ENCODE measurements at regions not wholly inside any gene's neighbourhood (a gene's known extent, or its start where the extent isn't known, plus 50 kb on each side); places are given as distances from the start of the nearest gene placed in this dataset.
A peak's percentile ranks its signal among the peaks of the same experiment; 100 is the strongest.
"Not testable (repeated sequence)": the region's sequence is repeated elsewhere in the genome, so short reads cannot be mapped to it uniquely, and the experiment has no call there.

DNA sequence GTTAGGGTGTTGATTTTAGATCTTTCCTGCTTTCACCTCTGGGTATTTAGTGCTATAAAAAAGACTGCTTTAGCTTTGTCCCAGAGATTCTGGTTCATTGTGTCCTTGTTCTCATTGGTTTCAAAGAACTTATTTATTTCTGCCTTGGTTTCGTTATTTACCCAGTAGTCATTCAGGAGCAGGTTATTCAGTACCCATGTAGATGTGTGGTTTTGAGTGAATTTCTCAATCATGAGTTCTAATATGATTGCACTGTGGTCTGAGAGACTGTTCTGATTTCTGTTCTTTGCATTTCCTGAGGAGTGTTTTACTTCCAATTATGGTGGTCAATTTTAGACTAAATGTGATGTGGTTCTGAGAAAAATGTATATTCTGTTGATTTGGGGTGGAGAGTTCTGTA, 167.1 kb upstream of the KYNU start:
- no peak for DNase-seq

DNA sequence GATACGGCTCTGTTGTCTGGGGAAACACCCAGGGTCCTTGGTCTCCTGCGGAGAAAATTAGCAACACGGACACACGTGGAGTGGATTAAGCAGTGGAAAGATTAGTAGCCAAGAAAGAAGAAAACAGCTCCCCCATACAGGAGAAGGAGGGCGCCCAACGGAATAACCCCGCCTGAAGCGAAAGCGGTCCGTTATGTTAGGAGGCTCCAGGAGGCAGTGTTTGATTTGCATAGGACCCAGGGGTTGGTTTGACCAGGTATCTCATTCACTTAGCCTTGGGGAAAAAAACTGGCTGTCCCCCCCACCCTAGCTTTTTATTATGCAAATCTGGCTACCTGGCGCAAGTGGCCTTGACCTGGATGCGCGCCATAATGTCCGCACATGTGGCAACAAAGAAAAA, 170.1 kb upstream of the KYNU start:
- DNase-seq, result no peak

DNA sequence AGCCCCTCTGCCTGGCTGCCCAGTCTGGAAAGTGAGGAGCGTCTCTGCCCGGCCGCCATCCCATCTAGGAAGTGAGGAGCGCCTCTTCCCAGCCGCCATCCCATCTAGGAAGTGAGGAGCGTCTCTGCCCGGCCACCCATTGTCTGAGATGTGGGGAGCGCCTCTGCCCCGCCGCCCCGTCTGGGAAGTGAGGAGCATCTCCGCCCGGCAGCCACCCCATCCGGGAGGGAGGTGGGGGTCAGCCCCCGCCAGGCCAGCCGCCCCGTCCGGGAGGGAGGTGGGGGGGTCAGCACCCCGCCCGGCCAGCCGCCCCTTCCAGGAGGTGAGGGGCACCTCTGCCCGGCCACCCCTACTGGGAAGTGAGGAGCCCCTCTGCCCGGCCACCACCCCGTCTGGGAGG, 175.1 kb upstream of the KYNU start:
- DNase-seq, result not testable (repeated sequence)

DNA sequence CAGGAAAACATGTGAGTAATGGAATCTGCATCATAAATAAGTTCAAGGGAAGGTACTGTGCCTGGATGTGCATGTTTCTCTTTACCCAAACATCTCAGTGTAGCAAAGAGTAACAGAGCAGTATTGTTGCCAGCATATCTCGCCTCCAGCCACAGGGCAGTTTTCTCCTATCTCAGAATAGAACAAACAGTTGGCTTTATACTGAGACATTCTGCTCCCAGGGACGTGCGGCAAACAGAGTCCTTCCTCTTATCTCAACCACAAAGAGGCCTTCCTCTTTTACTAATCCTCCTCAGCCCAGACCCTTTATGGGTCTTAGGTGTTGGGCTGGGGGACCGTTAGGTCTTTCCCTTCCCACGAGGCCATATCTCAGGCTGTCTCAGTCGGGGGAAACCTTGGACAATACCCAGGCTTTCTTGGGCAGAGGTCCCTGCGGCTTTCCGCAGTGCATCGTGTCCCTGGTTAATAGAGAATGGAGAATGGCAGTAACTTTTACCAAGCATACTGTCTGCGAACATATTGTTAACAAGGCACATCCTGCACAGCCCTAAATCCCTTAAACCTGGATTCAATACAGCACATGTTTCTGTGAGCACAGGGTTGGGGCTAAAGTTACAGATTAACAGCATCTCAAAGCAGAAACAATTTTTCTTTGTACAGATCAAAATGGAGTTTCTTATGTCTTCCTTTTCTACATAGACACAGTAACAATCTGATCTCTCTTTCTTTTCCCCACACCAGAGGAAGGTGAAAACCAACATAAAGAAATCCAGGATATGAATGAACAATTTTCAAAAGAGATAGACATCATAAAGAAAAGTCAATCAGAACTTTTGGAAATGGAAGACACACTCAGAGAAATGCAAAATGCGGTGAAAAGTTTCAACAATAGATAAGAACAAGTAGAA, 181.9 kb upstream of the KYNU start:
- DNase-seq, result peak in 1 of 2 donors; percentile 11

DNA sequence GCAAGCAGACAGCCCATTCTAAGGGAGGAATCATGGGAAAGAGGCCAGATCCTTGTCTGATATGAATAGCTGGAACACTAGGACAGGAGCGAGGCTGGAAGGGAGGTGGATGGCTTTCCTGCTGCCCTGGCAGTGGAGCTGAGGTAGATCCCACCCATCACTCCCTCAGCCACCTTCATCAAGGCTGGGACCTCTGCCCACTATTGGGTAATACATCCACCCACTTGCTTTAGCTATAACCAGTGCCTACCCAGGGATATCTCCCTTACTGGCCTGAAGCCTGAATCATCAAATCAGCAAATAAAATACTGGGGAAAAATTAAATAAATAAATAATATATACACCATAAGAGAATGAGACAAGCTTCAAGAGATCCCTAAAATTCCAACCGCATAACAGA, 183.2 kb upstream of the KYNU start:
- no peak for DNase-seq

DNA sequence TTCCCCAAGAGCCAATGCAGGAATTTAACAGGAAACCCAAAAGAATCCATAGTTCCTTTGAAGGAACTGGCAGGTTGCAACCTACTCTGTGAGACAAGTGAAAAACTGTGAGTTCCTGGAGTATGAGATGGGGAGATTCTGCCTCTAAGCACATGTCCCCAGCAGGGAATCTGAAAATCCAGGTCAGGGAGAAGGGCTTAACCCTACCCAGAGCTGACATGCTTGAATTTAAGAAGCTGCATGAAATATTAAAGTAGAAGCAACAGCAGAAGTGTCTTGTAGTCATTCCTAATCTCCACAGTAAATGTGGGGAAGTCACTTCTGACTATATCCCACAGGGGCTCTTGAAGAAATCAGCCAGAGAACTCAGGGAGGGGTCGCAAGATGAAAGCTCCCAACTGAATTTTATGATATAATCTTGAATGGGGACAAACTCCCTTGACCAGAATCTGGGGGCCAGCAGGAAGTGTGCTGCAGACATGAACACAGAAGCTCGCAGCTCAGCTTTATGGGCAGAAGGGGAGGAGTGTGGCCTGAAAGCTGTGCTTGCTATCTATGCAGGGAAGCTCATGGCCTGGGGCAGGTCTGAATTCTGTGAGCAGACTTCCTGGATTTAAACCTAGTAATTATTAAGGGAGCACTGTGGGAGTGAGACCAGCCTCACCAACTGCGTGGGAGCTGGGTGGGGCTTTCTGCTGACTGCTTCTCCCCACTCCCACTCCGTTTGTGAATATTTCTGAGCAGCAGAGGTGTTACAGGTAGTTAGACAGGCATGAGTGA, 184.1 kb upstream of the KYNU start:
- no peak for DNase-seq

DNA sequence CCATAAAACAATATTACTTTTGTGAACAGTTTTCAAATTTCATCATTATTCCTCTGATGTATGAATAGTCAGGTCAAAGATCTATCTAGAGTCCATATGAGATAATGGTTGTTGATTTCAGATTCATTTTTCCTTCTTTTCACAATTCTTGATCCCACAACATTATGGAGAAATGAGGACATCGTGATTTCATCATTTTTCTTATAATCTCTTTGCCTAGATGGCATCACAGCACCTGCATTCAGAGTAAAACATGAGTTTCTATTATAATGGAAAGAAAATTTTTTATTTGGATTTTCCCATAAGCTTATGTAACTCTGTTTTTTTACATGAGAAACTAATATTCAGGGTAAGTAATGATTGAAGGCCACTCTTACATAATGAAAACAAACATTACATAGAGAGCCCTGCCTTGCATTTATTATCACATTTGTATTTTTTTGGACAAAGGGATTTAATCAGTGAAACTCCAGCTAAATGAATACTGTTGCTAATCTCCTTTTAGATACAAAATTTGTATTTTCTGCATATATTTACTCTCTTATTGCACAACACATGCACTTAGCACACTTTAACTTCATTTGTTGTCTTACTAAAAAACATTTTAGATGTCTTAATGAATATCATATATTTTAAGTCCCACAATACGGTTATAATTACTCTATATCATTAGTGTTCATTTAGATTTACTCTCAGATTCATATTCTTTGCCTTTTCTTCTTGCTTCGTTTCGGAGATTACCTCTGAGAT, 188.4 kb upstream of the KYNU start:
- DNase-seq, result no peak

DNA sequence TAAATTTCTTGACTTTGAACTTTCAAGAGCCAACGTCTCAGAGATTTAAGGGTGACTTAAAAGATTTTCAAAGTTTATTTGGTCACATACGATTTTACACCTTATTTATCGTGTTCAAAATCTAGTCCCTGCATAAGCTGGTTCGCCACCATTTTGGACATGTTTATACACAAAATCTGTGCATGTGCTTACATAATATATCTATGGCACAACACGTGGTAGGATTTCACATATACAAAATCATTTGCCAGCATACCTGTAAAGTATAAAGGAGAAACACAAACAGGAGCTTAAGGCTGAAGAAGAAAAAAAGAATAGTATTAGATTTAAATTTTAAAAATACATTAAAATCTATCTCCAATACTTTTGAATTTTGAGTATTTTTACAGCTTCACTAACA, 190.0 kb upstream of the KYNU start:
- no peak for DNase-seq

DNA sequence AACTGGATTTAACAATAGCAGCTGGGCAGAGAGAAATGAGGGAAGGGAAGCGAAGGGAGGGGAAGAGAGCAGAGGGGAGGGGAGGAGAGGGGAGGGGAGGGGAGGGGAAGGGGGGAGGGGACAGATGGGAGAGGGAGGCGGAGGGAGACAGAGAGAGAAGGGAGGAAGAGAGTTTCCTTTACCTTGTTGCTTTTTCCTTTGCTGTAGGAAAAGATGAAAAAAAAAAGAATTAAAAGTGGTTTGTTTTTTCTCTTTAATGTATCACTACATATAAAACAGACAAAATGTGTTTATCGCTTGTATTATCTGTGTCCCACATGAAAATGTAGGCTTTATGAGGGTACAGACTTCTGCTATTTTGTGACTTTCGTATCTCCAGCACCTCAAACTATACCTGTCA, 190.4 kb upstream of the KYNU start:
- no peak for DNase-seq

DNA sequence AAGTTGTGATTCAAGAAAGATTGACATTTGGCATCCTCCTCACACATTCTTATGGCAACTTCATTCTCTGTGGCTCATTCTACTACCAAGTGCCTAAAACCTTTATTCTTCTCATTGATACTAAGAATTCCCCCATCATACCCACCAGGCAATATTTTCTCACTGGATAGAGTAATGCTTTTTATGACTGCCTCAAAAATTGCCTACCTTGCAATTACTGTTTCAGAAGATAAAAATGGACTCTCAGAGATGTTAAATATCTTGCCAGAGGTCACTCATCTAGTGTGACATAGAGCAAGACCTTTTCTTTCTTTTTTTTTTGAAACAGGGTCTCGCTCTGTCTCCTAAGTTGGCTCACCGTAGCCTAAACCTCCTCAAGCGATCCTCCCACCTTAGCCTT, 192.8 kb upstream of the KYNU start:
- no peak for DNase-seq

DNA sequence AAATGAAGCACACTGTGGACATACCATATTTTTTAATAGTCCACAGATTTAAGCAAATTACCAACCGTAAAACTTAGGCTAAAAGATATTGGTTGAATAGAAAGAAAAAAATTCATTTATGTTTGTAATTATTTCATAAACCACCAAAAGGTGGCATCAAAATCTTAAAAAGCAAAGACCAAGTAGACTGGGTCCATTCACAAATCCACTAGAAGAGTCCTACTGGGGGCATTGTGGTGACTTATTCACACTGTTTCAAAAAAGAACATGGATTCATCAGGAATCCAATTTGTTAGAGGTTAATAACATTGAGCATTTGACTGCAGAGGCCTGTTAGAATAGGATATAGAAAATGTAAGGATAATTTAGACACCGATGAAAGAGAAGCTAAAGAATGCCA, 194.9 kb upstream of the KYNU start:
- no peak for DNase-seq

DNA sequence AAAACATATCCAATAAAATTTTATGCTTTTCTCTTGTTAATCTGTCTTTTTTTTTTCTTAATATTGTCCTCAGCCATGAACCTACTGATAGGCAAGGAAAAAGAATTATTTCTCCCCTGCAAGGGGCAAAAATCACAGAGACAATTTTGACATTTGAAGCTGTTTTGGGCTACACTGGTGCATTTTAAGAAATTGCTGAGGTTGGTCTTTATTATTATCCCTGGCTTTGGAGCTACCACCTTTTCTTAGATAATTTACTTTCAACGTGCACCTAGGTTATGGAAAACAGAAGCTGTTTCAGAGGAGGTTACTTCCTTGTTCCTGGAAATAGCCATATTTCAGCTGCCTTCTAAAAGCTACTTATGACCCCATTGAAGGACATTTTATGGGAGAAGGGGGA, 195.5 kb upstream of the KYNU start:
- no peak for DNase-seq

DNA sequence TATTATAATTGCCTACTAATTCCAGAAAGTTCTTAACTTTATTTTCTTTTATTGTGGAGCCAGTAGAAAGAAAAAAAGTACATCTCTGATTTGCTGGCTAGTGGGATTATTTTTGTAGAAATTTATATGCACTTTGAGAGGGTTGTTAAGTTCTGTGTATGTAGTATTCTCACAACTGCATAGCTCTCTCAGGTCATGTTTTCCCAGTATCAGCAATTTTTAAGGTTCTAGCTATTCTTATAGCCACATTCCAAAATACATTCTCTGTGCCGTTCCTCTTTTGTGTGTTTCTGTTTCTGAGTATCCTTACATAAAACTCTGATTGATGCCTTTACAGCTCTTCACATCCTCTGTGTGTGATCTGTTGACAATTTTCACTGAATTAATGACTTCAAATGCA, 199.3 kb upstream of the KYNU start:
- DNase-seq, result no peak

DNA sequence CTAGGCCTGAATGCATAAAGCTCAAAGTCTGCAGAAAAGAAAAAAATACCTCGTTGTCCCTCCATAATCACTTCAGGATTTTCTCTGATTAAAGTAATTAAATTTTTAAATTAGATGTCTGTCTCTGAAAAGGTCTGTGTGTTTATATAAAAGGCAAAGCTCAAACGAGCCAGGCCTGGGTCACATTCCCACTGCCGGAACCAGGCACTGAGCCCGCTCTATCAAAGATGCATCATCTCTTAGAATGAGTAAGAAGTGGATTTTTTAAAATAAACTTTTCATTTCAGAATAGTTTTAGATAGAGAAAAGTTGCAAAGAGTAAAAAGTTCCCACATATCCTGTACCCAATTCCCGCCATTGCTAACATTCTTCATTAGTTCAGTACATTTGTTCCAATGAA, 202.1 kb upstream of the KYNU start:
- DNase-seq, result no peak

DNA sequence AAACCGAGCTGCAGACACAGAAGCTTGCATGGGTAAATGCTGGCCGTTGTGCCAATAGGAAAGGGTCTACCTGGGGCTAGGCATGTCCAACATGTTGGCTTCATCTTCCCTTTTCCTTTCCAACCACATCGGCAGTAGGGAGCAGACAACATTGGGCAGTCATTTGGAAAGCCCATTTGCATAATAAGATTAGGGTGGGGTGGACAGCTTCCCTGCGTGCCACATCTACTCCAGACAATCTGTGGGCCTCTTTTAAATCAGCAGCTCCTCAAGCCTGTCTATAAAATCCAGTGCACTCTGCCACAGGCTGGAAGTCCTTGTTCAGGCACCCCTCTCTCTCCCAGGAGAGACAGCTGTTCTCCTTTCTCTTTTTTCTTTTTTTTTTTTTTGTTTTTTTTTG, 203.6 kb upstream of the KYNU start:
- DNase-seq, result no peak

DNA sequence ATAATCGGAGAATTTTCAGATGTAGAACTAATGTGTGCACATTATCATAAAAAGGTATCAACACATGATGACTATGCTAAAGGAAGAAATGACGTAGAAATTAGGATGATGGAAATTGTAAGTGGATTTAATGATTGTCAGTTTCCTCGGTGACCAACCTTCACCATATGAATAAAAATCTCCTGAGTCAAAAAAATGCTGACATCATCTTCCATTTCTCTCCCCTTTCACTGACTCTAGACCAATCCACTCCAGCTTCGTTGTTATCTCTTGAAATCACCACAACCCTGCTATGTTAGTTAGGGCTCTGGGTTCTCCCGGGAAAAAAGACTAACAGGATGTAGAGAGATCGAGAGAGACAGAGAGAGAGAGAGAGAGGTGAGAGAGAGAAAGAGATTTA, 204.8 kb upstream of the KYNU start:
- no peak for DNase-seq

DNA sequence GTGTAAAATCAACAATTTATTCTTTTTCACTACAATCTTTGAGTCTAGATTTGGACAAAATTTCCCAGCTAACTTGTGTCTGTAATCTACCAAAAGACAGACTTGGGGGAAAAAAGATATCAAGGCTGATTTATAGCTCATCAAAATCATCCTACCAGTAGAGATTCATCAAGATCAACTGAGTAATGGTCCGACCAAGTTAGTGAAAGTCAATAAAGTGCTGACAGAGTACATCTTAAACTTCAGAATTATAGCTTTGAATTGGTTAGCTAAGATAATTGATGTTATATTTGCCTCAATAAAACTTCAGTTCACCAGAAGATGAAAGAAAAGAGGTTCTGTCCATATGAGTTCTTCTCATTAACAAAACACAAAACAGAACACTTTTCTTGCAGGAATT, 207.1 kb upstream of the KYNU start:
- DNase-seq, result no peak

DNA sequence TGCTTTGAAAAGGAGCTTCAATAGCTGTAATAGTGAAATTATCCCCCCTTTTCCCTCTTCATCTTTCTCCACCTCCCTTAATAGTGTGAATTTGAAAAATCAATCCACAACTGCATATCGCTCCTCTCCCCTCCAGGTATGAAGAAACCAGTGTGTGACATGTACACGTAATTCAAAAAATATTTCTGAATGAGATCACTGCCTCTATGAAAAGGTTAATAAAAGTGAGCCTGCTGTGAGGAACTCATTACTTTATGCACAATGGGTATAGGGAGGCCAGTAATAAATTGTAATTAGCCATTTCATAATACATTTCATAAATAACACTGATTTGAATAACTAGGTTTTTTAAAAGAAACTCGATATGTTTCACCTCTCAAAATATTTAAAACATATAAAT, 209.0 kb upstream of the KYNU start:
- DNase-seq, result no peak

DNA sequence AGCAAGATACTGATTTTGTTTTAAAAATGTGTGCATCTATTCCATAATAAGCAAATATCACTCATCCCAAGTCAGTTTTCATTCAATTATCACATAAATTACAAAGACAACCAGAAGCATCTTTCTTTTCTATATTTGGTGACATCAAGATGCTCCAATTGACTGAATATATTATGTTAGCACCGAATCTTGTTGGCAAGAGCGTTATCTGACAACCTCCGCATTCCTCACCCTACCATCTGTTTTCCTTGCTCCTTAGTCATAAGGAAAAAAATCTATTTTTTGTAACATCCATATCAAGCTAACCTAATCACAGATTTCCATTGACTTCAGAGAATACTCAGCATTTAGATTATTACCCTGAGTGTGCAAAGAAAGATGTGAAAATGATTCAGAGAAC, 212.2 kb upstream of the KYNU start:
- no peak for DNase-seq

DNA sequence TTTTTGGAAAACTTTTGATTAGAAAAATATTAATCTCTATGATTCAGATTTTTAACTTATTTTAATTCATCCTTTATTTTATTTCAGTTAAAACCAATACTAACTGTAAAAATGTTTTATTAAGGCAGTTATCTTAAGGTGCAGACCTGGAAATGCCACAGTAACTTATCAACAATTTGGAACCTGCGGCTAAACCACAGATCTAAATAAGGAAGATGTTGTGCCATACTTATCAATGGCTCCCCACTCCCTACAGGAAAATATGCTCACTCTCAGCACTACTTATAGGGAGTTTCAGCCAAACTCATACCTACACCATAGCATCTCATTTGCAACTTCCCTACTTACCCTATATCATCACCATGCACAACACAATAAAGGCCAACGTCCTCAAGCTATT, 226.9 kb upstream of the KYNU start:
- DNase-seq, result no peak

DNA sequence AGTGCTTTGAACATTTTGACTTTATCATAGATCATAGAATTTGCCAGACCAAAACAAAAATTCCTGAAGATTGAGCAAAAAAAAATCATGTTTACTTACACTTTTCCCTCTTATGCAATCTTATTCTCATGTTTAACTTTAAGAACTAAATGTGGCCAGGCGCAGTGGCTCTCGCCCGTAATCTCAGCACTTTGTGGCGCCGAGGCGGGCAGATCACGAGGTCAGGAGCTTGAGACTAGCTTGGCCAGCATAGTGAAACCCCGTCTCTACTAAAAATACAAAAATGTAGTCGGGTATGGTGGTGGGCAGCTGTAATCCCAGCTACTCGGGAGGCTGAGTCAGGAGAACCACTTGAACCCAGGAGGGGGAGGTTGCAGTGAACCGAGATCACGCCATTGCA, 227.9 kb upstream of the KYNU start:
- DNase-seq, result no peak

DNA sequence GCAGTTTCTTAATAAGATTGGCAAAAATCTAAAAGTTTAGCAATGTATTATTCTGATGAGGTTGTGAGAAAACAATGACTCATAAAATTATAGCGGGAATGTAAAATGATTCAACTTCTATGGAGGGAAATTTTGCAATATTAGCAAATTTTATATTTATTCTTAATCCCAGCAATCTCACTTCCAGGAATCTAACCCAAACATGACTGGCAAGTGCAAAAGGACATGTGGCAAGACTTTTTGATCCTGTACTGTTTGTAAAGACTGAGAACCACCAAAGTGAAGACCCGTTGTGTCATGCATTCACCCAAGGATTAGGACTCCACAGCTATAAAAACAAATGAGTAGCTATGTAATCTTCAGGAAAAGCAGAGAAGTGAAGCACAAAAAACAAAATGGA, 234.8 kb upstream of the KYNU start:
- DNase-seq, result no peak

DNA sequence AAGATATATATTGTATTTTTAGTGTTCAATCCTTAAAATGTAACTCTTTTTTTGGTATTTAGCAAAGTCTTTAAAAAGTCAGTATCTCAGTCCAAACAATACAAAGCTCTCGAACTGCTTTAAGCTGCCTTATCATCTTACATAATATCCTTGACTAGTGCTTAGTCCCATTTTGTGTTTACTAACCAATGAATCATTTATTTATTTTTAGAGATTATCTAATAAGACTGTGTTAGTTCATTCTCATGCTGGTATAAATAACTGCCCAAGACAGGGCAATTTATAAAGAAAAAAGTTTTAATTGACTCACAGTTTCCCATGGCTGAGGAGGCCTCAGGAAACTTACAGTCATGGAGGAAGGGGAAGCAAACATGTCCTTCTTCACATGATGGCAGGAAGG, 248.3 kb upstream of the KYNU start:
- DNase-seq, result no peak

DNA sequence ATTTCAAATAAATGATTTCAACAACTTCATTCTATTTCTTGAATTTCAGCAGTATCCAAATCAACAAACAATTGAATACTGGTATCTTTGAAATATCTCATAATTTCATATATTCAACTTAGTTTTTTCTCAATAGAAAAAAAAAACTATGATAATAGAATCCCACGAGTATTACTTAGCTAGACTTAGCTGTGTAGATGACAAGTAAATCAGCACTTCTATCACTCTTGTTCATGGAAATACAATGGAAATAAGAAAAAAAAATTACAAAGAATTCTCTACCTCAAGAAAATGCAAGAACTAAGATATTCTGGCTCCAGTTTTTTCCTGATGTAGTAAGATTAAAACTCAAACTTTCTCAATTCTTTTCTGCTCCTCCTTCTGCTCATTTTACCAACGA, 256.2 kb upstream of the KYNU start:
- DNase-seq, result no peak
